KOPT-K1 (cell line): ENCODE measurements at regions not wholly inside any gene's neighbourhood (a gene's known extent, or its start where the extent isn't known, plus 50 kb on each side); places are given as distances from the start of the nearest gene placed in this dataset.

Experiments used
- H3K27ac ChIP-seq: fragments of 200-600 bp; sonication (generic); 2 replicates; pipeline ENCODE4 v1.5.1; 2016; ENCODE audit warnings: antibody characterized with exemption, mild to moderate bottlenecking, low read depth, low read length; ENCODE audit not compliant: poor library complexity, severe bottlenecking
- H3K36me3 ChIP-seq: fragments of 200-600 bp; sonication (generic); 2 replicates; pipeline ENCODE4 v1.5.1; 2017; ENCODE audit warnings: antibody characterized with exemption, mild to moderate bottlenecking, low read length, moderate library complexity; ENCODE audit not compliant: insufficient read depth
- H3K9me3 ChIP-seq: fragments of 200-600 bp; sonication (generic); 2 replicates; pipeline ENCODE4 v1.5.1; 2017; ENCODE audit warnings: antibody characterized with exemption, low read length, mild to moderate bottlenecking; ENCODE audit not compliant: insufficient read depth, poor library complexity, severe bottlenecking

DNA sequence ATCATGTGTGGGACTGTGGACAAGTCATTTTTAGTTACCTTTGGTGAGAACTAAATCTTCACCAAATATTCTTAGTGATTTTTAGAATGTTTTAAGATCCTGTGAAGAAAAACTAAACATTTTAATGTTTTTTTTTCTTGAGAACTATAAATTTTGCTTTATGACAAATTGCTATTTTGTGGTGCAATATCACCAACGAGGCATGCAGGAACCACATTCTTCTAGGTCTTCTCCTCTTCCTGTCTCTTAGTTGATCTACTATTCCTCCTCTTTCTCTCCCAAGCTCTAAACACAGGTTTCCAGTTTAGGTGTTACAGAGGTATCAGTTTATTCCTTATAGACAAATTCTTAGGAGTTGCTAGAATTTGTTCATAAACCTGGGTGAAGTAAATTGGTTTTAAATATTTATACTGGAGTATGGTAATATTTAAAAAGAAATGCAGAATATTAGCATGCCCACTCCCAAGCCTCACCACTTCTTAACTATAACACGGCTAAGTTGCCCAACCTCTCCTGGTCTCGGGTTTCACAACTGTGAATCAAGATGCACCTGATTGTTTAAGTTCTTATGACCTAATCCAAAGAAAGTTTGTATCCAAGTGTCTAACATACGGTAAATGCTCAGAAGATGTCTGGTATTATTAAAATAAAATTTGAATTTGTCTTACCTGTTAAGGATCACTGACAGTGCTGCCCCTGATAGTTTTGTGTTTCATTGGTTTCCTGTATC is 56.5 kb upstream of the CLNK start:
- Histone ChIP-seq H3K9me3 (no peaks in the 10 kb centered on the region), H3K36me3 (no peaks in the 10 kb centered on the region), H3K27ac (no peak overlapping the region)

- no peaks in the 10 kb centered on the region for H3K9me3 ChIP-seq
Measured at GRCh38 chr4:10740251-10740650, 55.7 kb upstream of the CLNK start.

GRCh38 chr4:10738826-10739489 is 54.4 kb upstream of the CLNK start:
- Histone ChIP-seq H3K9me3 (no peaks in the 10 kb centered on the region), H3K27ac (no peak overlapping the region)

More at GRCh38 chr4:10740251-10740650, 55.7 kb upstream of the CLNK start:
- no peaks in the 10 kb centered on the region for H3K36me3 ChIP-seq
- no peak overlapping the region for H3K27ac ChIP-seq

DNA sequence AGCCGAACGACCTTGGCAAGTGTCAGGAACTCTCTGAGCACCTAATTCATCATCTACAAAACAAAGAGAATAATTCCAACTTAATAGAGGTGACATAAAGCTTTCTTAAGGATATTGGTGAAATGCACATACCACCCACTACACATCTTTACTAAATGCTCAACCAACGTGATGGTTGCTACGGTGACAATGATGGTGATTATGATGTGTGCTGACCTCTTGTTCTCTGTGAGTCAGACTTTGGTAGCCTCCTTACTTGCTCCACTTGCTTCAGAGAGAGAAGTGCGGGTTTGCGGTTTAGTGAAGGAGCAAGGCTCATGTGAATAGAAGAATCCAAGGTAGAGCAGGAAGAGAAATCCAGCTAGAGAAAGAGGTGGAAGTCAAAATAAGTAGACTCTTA is 52.8 kb upstream of the CLNK start:
- H3K27ac ChIP-seq: no peak overlapping the region
- H3K36me3 ChIP-seq: no peaks in the 10 kb centered on the region
- no peaks in the 10 kb centered on the region for H3K9me3 ChIP-seq

More at GRCh38 chr4:10738826-10739489, 54.4 kb upstream of the CLNK start:
- no peaks in the 10 kb centered on the region for H3K36me3 ChIP-seq

- no peaks in the 10 kb centered on the region for H3K36me3 ChIP-seq
- no peak overlapping the region for H3K27ac ChIP-seq
Measured at GRCh38 chr4:10736895-10737294, 52.3 kb upstream of the CLNK start.

GRCh38 chr4:10736266-10736665 is 51.7 kb upstream of the CLNK start:
- Histone ChIP-seq H3K36me3 (no peaks in the 10 kb centered on the region), H3K27ac (no peak overlapping the region), H3K9me3 (no peaks in the 10 kb centered on the region)

More at GRCh38 chr4:10736895-10737294, 52.3 kb upstream of the CLNK start:
- no peaks in the 10 kb centered on the region for H3K9me3 ChIP-seq

DNA sequence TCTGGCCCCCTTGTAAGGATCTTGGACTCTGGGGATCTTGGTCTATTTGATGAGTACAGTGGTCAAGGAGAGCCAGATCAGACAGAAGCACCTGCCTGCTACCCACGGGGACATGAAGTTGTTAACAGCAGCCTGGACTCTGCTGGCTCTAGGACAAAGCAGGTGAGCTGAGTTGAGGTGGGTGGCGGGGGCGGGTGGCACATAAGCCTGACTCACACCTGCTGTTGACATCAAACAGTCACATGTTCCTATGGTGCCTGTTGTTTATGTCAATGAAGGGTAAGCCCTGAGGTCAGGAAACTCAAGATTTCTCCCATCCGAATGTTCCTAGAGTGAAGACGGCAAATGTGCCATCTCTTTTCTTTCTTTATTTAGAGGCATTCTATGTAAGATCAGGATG is 50.1 kb upstream of the CLNK start:
- H3K36me3 ChIP-seq: no peaks in the 10 kb centered on the region
- H3K9me3 ChIP-seq: no peaks in the 10 kb centered on the region
- no peak overlapping the region for H3K27ac ChIP-seq
